ENCODE measurements at regions not wholly inside any gene's neighbourhood (a gene's known extent, or its start where the extent isn't known, plus 50 kb on each side); places are given as distances from the start of the nearest gene placed in this dataset.

DNA sequence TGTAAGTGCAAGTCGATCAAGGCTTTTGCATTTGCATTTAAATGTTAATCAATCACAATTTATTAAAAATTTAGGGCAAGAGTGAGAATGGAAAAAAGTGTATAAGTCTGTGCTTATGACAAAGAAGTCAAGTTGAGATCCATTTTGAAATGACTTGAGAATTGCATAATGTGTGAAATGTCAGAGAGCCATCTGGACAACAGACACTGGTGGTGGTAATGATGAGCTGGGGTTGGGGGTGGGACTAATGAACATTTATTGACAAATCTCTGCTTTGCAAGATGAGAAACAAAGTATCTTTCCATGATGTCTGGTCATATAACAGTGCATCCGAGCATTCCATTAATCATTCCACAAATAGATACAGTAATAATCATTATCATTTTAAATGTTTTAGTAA, 89.4 kb upstream of the ZBTB20 start:
- H3K4me3 ChIP-seq (ENCODE audit: low read length), result no peak overlapping the region
- DNase-seq (ENCODE audit: low read depth), result peak; percentile 70
- TF ChIP-seq, protein P1, sequence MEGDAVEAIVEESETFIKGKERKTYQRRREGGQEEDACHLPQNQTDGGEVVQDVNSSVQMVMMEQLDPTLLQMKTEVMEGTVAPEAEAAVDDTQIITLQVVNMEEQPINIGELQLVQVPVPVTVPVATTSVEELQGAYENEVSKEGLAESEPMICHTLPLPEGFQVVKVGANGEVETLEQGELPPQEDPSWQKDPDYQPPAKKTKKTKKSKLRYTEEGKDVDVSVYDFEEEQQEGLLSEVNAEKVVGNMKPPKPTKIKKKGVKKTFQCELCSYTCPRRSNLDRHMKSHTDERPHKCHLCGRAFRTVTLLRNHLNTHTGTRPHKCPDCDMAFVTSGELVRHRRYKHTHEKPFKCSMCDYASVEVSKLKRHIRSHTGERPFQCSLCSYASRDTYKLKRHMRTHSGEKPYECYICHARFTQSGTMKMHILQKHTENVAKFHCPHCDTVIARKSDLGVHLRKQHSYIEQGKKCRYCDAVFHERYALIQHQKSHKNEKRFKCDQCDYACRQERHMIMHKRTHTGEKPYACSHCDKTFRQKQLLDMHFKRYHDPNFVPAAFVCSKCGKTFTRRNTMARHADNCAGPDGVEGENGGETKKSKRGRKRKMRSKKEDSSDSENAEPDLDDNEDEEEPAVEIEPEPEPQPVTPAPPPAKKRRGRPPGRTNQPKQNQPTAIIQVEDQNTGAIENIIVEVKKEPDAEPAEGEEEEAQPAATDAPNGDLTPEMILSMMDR (conservative IDR thresholded peaks at IDR 0.05; ENCODE audit: low read length), result no peak

DNA sequence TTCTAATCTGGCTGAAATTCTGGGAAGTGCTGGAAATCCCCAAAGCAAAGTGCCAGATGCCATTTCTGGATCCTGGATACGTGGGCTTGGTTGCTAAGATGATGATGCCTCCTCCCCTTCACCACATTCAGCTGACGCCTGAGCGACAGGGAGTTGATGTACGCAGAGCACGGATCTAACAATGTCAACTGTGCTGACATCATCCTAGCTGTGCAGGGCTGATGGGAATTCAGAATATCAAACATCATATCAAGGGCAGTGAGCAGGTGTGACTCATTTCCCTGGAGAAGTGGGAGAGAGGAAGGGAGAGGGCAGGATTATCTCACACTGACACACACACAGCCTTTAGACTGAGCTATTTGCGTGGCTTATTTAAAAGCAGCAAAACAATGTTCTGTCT, 92.6 kb upstream of the ZBTB20 start:
- H3K4me3 ChIP-seq (ENCODE audit: low read length), result peak overlapping the region; percentile 24

DNA sequence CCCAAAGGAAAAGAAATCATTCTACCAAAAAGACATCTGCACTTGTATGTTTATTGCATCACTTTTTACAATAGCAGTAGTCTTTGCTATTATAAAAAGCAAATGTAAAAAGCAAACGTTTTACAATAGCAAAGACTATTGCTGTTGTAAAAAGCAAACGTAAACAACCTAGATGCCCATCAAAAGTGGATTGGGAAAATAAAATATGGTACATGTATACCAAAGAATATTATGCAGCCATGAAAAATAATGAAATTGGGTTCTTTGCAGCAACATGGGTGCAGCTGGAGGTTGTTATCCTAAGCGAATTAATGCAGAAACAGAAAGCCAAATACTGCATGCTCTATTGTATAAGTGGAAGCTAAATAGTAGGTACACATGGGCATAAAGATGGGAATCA, 97.3 kb upstream of the ZBTB20 start:
- no peak overlapping the region for H3K4me3 ChIP-seq (ENCODE audit: low read length)
- TF ChIP-seq, protein P1 (conservative IDR thresholded peaks at IDR 0.05; ENCODE audit: low read length), result no peak

More for the DNA sequence above, 92.6 kb upstream of the ZBTB20 start:
- peak; percentile 92 for DNase-seq (ENCODE audit: low read depth)
- TF ChIP-seq, protein P1 (conservative IDR thresholded peaks at IDR 0.05; ENCODE audit: low read length), result no peak

DNA sequence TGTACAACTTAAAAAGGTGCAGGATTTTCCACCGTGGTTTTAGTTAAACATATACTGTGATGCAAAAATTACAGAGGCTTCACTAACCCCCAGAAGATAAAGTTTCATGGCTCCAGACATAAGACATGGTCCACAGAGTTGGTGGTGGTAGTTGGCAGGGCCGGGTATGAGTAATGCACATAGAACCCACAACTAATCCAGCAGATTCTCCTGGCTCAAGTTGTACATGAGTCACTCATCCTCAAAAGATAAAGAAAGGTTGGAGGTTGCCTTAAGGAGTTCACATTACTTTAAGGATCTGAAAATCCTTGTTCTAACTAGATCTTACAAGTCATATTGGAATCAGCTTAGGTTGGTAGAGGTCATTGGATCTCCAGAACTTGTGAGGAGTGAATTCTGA, 98.3 kb upstream of the ZBTB20 start:
- DNase-seq (ENCODE audit: low read depth), result peak; percentile 86
- H3K4me3 ChIP-seq (ENCODE audit: low read length), result no peak overlapping the region
- TF ChIP-seq, protein P1 (conservative IDR thresholded peaks at IDR 0.05; ENCODE audit: low read length), result no peak

More for the DNA sequence above, 97.3 kb upstream of the ZBTB20 start:
- no peak for DNase-seq (ENCODE audit: low read depth)

DNA sequence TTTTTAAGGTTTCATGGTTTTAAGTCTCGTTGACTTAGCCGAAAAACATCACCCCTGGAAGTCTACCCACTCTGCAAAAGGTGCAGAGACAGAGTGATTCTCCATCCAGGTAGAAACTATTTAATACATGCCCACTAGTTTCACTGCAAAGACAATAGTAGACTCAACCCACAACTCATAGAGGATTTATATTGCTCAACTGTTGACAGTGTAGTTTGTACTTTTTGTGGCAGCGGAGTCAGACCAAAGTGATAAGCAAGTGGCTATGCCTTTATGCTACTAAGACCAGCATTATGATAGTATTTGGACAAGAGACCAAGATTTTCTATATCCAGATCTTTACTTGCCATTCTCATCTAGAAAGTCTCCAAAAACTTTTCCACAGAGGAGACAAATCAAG, 98.8 kb upstream of the ZBTB20 start:
- no peak for DNase-seq (ENCODE audit: low read depth)
- TF ChIP-seq, protein P1 (conservative IDR thresholded peaks at IDR 0.05; ENCODE audit: low read length), result no peak
- H3K4me3 ChIP-seq (ENCODE audit: low read length), result no peak overlapping the region

DNA sequence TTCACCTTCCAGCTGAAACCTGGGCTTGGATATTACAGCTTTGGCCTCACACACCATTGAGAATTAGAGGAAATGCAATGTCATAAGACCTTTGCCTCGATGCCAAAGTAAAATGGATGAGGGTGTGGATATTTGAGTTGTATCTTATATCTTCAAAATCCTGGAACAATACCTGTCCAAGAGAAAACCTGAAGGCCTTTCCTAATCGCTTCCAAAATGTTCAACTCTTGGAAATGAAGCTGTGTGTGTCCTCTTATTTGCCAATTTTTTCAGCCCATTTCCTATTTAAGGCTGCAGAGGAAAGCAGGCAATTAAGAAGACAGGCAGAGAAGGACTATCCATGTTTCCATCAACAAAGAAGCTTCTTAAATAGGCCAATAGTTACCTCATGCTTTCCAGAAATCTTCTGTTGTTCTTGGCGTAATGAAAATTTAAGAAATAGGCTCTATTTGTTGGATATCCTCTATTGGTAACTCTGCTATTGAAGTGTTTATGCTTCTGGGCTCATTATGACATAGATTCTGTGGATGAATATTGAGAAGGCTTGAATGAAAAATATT, 99.5 kb upstream of the ZBTB20 start:
- DNase-seq (ENCODE audit: low read depth), result peak; percentile 6
- no peak overlapping the region for H3K4me3 ChIP-seq (ENCODE audit: low read length)
- TF ChIP-seq, protein P1 (conservative IDR thresholded peaks at IDR 0.05; ENCODE audit: low read length), result no peak

DNA sequence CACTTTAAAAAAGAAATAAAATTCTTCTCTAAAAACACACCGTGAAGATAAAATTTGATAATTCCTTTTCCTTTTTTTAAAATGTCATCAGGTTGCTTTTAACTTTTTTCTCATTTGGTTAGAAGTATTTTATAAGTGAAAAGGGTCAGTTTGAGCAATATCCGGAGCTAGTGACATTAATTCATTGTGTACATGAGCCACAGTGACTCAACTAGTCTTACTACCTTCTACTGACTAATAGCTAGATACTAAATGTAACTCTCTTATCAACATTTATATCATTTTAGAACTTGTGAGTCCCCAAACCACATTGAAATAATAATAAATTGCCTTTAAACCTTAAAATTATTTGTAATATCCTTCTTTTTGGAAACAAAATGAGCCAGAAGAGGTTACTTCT, 101.2 kb upstream of the ZBTB20 start:
- peak; percentile 25 for DNase-seq (ENCODE audit: low read depth)
- no peak overlapping the region for H3K4me3 ChIP-seq (ENCODE audit: low read length)
- TF ChIP-seq, protein P1 (conservative IDR thresholded peaks at IDR 0.05; ENCODE audit: low read length), result no peak

Measured in AG10803 (cell line).